GM23248 (cell line): ENCODE measurements at regions not wholly inside any gene's neighbourhood (a gene's known extent, or its start where the extent isn't known, plus 50 kb on each side); places are given as distances from the start of the nearest gene placed in this dataset.
"Not testable (repeated sequence)": the region's sequence is repeated elsewhere in the genome, so short reads cannot be mapped to it uniquely, and the experiment has no call there.

Source experiments
- DNase-seq: peaks from one replicate; pipeline ENCODE4 v3.0.0-alpha.2; 2015
- H2AFZ ChIP-seq: fragments of 200-600 bp; sonication (generic); 2 replicates; pipeline ENCODE4 v1.6.1; 2016; ENCODE audit warnings: antibody characterized with exemption
- H3F3A ChIP-seq: fragments of 200-600 bp; sonication (generic); 2 replicates; pipeline ENCODE4 v1.6.1; 2016; ENCODE audit warnings: mild to moderate bottlenecking, antibody characterized with exemption, mixed run types; ENCODE audit not compliant: insufficient read depth
- H3K27ac ChIP-seq: fragments of 200-600 bp; sonication (generic); 2 replicates; pipeline ENCODE4 v1.5.1; 2016; ENCODE audit warnings: mild to moderate bottlenecking
- H3K27me3 ChIP-seq: fragments of 200-600 bp; sonication (generic); replicated peaks from 2 replicates; pipeline ENCODE4 v1.6.1; 2016; ENCODE audit warnings: mild to moderate bottlenecking; ENCODE audit not compliant: insufficient read depth
- H3K36me3 ChIP-seq: fragments of 200-600 bp; sonication (generic); 2 replicates; pipeline ENCODE4 v1.6.1; 2016; ENCODE audit warnings: low read depth, mild to moderate bottlenecking
- H3K4me1 ChIP-seq: fragments of 200-600 bp; sonication (generic); 2 replicates; pipeline ENCODE4 v1.6.1; 2016; ENCODE audit warnings: mild to moderate bottlenecking; ENCODE audit not compliant: insufficient read depth
- H3K4me2 ChIP-seq: fragments of 200-600 bp; sonication (generic); one replicate; pipeline ENCODE4 v1.6.1; 2016; ENCODE audit warnings: mild to moderate bottlenecking; ENCODE audit not compliant: unreplicated experiment
- H3K4me3 ChIP-seq: fragments of 200-600 bp; sonication (generic); 2 replicates; pipeline ENCODE4 v1.5.1; 2016; ENCODE audit warnings: mild to moderate bottlenecking
- H3K79me2 ChIP-seq: fragments of 200-600 bp; sonication (generic); 2 replicates; pipeline ENCODE4 v1.6.1; 2016; ENCODE audit warnings: mild to moderate bottlenecking; ENCODE audit not compliant: insufficient read depth
- H3K9ac ChIP-seq: fragments of 200-600 bp; sonication (generic); 2 replicates; pipeline ENCODE4 v1.6.1; 2016; ENCODE audit warnings: mild to moderate bottlenecking
- H3K9me2 ChIP-seq: fragments of 200-600 bp; sonication (generic); 2 replicates; pipeline ENCODE4 v1.6.1; 2016; ENCODE audit warnings: mixed run types, mild to moderate bottlenecking, moderate library complexity; ENCODE audit not compliant: insufficient read depth
- H3K9me3 ChIP-seq: fragments of 200-600 bp; sonication (generic); one replicate; pipeline ENCODE4 v1.6.1; 2017; ENCODE audit warnings: low read depth
- H4K20me1 ChIP-seq: fragments of 200-600 bp; sonication (generic); 2 replicates; pipeline ENCODE4 v1.6.0; 2016; ENCODE audit not compliant: insufficient read depth
- EZH2 ChIP-seq: fragments of 200-600 bp; sonication (generic); IDR thresholded peaks from 2 replicates; pipeline ENCODE4 v1.6.1; 2018; ENCODE audit warnings: antibody characterized with exemption, mild to moderate bottlenecking; ENCODE audit not compliant: insufficient read depth, poor library complexity, severe bottlenecking
- EZH2phosphoT487 ChIP-seq: fragments of 200-600 bp; sonication (generic); IDR thresholded peaks from 2 replicates; pipeline ENCODE4 v1.6.1; 2018; ENCODE audit warnings: antibody characterized with exemption, moderate library complexity, mild to moderate bottlenecking, low read depth; ENCODE audit not compliant: insufficient read depth
- WGBS, 2 experiments: methylation state at CpG; one replicate each; pipeline ENCODE4 v1.1.6; 2015 to 2017; ENCODE audit warnings: low lambda C conversion rate in 2 of 2, low coverage in 1 of 2; ENCODE audit errors: missing lambda C conversion rate in 2 of 2; 5-methylcytosine and 5-hydroxymethylcytosine counted together
- in situ Hi-C: fragments of 300-500 bp; cut with MboI; formaldehyde crosslinking; loops from 2 replicates; pipeline ENCODE4 v1.15.0; 2020

DNA sequence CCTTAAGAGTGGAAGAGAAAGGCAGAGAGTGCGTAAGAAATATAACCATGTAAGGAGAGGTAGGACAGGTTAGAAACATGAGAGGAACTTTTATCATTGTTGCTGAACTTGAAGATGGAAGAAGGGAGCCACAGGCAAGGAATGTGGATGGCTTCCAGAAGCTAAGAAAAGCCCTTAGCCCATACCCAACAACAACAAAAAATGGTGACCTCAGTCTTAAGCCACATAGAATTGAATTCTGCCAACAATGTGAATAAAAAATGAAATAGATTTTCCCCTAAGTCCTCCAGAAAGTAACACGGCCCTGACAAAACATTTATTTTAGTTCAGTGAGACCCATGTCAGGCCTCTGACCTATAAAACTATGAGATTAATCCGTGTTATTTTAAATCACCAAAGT, 767.3 kb downstream of the FAM181B start:
- Histone ChIP-seq H4K20me1 (no peaks in the 10 kb centered on the region), H3K4me2 (no peak overlapping the region), H3K9me3 (no peaks in the 10 kb centered on the region), H3K27ac (no peak overlapping the region), H3K27me3 (no peaks in the 10 kb centered on the region), H3K36me3 (no peaks in the 10 kb centered on the region), H2AFZ (no peak overlapping the region), H3K79me2 (no peaks in the 10 kb centered on the region), H3K9ac (no peak overlapping the region), H3F3A (no peaks in the 10 kb centered on the region), H3K4me3 (no peak overlapping the region), H3K4me1 (no peaks in the 10 kb centered on the region), H3K9me2 (peaks cover 3% of the 10 kb centered on the region; the same call in 1 of the 2 replicates)
- TF ChIP-seq EZH2phosphoT487 (no peak), EZH2 (no peak)
- in situ Hi-C loops, result no loop called here
- WGBS, 2 experiments, result 53 to 62% methylated on average over 3 of the region's 3 CpGs
- no peak for DNase-seq

GRCh38 chr11:81963018-81963417, 770.6 kb downstream of the FAM181B start:
- in situ Hi-C loops, result no loop called here
- H4K20me1 ChIP-seq, result no peaks in the 10 kb centered on the region
- H3K9me2 ChIP-seq, result peaks cover 3% of the 10 kb centered on the region; the same call in 1 of the 2 replicates
- H3K4me3 ChIP-seq, result no peak overlapping the region
- TF ChIP-seq EZH2, result no peak
- no peak for TF ChIP-seq EZH2phosphoT487
- no peak overlapping the region for H3K9ac ChIP-seq
- H3K79me2 ChIP-seq, result no peaks in the 10 kb centered on the region
- no peaks in the 10 kb centered on the region for H3F3A ChIP-seq
- no peak overlapping the region for H3K27ac ChIP-seq
- no peak overlapping the region for H3K4me2 ChIP-seq
- no peaks in the 10 kb centered on the region for H3K9me3 ChIP-seq
- 29 to 31% methylated on average over 3 of the region's 3 CpGs for WGBS, 2 experiments
- DNase-seq, result peak; percentile 13
- H3K36me3 ChIP-seq, result no peaks in the 10 kb centered on the region
- H2AFZ ChIP-seq, result no peak overlapping the region
- H3K4me1 ChIP-seq, result no peaks in the 10 kb centered on the region
- H3K27me3 ChIP-seq, result no peaks in the 10 kb centered on the region

DNA sequence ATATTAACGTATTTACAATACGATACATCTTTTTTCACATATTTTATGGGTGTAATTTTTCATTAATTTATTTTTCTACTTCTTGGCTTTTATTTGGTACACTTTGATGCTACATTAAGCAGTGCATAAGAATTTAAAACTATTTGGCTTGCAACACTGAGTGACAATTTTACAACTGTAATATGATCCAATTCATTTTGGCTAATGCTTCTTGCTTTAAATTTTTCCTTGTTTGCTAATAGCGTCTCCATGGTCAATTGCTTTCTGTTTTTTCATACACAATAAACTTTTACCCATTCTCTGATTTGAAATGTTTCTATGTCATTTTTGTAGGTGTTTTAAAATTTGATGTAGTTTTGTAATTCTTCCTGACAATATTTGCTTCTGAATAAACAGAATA, 773.2 kb downstream of the FAM181B start:
- no peaks in the 10 kb centered on the region for H3F3A ChIP-seq
- H2AFZ ChIP-seq, result no peak overlapping the region
- in situ Hi-C loops, result no loop called here
- no peaks in the 10 kb centered on the region for H3K27me3 ChIP-seq
- H3K79me2 ChIP-seq, result no peaks in the 10 kb centered on the region
- TF ChIP-seq EZH2 (no peak), EZH2phosphoT487 (no peak)
- no peaks in the 10 kb centered on the region for H3K9me3 ChIP-seq
- H3K27ac ChIP-seq, result no peak overlapping the region
- DNase-seq, result peak; percentile 2
- H3K4me1 ChIP-seq, result no peaks in the 10 kb centered on the region
- no peak overlapping the region for H3K9ac ChIP-seq
- H3K4me2 ChIP-seq, result peak overlapping the region; percentile 13
- no peak overlapping the region for H3K4me3 ChIP-seq
- no peaks in the 10 kb centered on the region for H3K36me3 ChIP-seq
- no peaks in the 10 kb centered on the region for H3K9me2 ChIP-seq
- 18 to 21% methylated on average over 3 of the region's 3 CpGs for WGBS, 2 experiments
- no peaks in the 10 kb centered on the region for H4K20me1 ChIP-seq

DNA sequence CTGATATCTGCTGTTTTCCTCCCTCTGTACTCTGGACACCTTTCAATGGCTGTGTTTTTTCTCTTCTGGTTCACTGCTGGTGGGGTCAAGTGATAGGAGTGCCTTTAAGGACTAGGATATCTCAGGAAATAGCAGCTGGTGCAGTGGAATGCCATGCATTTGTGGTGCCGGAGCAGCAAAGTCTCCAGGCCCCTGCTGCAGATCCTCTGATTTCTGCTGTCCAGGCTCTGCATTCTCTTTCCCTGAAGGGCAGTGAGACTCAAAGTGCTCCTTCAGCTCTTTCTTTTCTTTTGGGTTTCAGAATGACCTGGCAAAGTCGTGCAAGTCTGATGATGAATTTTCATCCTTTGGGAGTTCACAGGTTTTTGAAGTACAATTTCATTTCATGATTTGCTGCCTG, 774.3 kb downstream of the FAM181B start:
- WGBS, 2 experiments, result 15 to 26% methylated on average over 2 of the region's 2 CpGs
- Histone ChIP-seq H3K79me2 (no peaks in the 10 kb centered on the region), H3K4me3 (no peak overlapping the region), H3K27ac (no peak overlapping the region), H3K36me3 (no peaks in the 10 kb centered on the region), H3K9me2 (no peaks in the 10 kb centered on the region), H4K20me1 (no peaks in the 10 kb centered on the region), H3K4me1 (no peaks in the 10 kb centered on the region), H3K4me2 (no peak overlapping the region), H2AFZ (no peak overlapping the region), H3K9ac (no peak overlapping the region), H3F3A (no peaks in the 10 kb centered on the region), H3K9me3 (no peaks in the 10 kb centered on the region), H3K27me3 (no peaks in the 10 kb centered on the region)
- in situ Hi-C loops, result no loop called here
- no peak for DNase-seq
- no peak for TF ChIP-seq EZH2
- no peak for TF ChIP-seq EZH2phosphoT487

DNA sequence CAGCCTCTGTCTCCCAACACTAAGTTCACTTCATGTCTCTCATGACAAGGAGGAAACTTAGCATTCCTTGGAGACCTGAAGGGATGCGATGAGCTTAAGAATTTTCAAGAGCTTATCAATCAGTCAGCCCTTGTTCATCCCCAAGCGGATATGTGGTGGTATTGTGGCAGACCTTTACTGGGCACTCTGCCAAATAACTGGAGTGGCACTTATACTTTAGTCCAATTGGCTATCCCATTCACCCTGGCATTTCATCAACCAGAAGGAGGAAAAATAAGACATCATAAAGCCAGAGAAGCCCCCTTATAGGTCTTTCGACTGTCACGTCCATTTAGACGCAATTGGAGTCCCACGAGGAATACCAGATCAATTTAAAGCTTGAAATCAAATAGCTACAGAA, 779.4 kb downstream of the FAM181B start:
- H3K9me2 ChIP-seq, in situ Hi-C loops, H3K4me1 ChIP-seq, DNase-seq, H2AFZ ChIP-seq, H3K4me3 ChIP-seq, H3K79me2 ChIP-seq, H3K36me3 ChIP-seq, H3K27me3 ChIP-seq, H3K9ac ChIP-seq, H4K20me1 ChIP-seq, H3F3A ChIP-seq, H3K4me2 ChIP-seq, H3K27ac ChIP-seq, H3K9me3 ChIP-seq: not testable (repeated sequence)
- WGBS, 2 experiments, result 61 to 76% methylated on average over 6 of the region's 6 CpGs
